COLO668 (cell line): ENCODE measurements at regions not wholly inside any gene's neighbourhood (a gene's known extent, or its start where the extent isn't known, plus 50 kb on each side); places are given as distances from the start of the nearest gene placed in this dataset.
"Not testable (repeated sequence)": the region's sequence is repeated elsewhere in the genome, so short reads cannot be mapped to it uniquely, and the experiment has no call there.

Experiments
- DNase-seq: peaks from one replicate; lab custom pipeline; 2025; ENCODE audit not compliant: unreplicated experiment; lab: John Stamatoyannopoulos, UW

DNA sequence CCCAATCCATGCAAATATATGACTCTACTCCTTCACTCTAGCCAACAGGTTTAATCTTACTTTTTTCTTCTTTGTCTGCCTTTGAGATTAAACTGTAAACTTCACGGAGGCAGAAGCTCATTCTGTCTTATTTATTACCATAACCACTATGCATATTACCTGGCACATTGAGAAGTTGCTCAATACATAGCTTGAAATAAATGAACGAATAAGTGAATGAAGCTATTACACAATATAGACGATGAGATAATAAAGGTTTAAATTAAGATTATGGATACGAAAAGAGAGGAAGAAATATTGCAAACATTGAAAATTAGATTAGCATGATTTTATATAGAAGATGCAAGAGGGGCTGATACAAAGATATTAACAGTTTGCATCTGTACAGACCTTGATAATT is 385.1 kb downstream of the LTN1 start:
- no peak for DNase-seq

DNA sequence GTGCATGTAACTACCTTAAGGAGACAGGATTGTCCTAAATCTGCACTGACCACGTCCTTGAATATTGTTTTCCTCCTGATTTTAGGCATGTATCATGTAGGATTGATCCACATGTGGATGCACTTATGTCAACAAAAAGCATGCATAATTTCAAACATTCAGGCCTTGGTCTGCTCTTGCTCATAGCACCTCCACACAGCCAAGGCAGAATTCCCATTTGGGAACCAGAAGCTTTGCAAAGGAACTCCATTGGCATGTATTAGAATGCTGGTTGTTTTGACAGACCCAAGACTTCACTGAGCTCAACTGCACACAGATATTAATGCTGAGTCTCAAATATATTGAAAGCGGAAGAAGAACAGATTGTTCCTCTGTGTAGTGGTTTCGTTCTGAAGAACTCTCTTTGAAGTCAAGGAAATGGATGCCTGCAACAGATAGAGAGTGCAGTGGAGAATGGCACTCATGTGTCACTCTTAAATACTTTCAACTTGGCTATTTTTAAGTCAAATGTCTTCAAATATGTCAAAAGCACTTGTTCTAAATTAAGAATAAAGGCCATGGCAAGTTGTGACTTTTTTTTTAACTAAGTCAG is 387.6 kb downstream of the LTN1 start:
- DNase-seq: no peak

DNA sequence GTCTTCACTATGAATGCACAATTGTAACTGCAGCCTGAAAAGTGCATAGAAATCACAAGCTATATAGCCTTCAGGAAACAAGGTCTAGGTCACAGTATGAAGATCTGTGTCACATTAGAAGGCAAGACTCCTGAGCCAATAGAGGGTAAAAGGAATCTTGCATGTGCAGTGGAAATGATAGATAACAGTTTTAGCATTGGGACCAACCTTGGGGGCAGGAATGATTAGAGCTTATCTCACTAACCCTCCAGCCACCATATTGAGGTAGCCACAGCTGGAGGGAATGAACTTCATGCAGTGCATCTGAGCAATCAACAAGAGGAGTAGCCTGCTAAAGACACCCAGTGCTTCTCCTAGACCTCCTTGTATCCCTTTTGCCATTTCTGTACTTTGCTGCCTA is 390.1 kb downstream of the LTN1 start:
- DNase-seq: no peak

GRCh38 chr21:28598214-28598613 is 394.5 kb downstream of the LTN1 start:
- no peak for DNase-seq

DNA sequence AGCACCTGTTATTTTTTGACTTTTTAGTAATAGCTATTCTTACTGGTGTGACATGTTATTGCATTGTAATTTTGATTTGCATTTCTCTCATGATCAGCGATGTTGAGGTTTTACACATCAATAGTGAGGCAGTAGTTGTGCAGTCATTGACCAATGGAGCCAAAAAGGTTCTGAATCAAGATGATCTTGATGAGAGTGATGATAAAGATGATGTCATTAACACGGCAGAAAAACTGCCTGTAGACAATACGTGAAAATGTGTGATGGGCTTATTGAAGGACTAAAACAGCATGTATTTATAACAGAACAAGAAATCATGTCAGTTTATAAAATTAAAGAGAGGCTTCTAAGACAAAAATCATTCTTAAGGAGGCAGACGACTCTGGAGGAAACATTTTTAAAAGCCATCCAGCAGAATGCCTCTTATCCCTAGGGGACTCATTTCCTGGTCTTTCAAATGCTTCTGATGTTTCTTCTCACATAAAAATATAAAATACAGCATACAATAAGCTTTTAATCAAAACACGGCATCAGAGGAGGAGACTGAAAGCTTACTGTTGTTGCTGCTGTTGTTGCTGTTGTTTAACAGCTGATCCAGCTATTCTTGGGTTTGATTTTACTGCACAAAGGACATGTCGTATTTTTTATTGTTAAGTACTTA is 400.3 kb downstream of the LTN1 start:
- DNase-seq: no peak

- no peak for DNase-seq
Measured at GRCh38 chr21:28590676-28591075, 402.0 kb downstream of the LTN1 start.

GRCh38 chr21:28590026-28590425 is 402.7 kb downstream of the LTN1 start:
- no peak for DNase-seq

DNA sequence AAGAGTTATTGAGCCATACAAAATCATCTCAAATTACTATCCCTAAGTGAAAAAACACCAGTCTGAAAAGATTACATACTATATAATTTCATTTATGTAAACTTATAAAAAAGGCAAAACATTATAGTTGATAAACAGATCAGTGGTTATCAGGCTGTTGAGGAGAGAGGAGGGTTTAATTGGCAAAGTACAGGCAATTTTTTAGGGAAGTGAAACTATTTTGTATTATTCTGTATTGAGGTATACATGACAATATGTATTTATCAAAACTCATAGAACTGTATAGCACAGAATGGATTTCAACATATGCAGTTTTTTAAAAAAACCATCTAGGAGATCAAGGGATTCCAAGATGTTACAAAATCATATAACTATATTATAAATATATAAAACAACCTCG is 403.7 kb downstream of the LTN1 start:
- no peak for DNase-seq

GRCh38 chr21:28587748-28588147 is 404.9 kb downstream of the LTN1 start:
- DNase-seq: no peak

GRCh38 chr21:28581976-28582375 is 410.7 kb downstream of the LTN1 start:
- DNase-seq: no peak

DNA sequence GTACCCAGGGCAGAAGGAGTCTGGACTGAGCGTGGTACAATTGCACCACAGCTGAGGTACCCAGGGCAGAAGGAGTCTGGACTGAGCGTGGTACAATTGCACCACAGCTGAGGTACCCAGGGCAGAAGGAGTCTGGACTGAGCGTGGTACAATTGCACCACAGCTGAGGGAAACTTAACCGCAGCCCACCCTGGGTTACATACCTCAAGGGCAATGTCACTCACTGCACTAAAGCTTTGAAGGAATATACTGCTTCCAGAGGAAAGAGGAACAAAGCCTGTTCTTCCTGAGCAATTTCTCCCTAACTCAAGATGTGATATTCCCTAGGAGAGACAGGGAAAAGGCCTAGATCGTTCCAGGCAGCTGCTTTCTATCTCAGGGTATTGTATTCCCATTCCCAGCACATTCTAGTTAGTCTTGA is 411.4 kb downstream of the LTN1 start:
- DNase-seq: not testable (repeated sequence)

DNA sequence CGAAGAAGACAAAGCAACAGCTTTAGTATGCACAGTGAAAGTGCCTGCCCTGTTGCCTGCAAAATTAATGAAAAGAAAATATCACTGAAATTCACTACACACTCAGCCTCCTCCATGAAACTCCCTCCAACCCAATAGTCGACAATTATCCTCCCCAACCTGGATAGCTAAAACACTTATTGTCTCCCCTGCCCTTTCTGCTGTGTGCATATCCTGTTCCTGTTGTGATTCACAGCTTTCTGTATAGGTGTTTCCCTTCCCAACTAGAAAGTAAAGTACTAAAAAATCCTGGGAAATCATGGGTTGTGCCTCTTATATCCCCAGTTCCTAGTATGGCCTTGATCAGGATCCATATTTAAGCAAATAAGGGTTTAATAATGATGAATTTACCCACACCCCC is 412.1 kb downstream of the LTN1 start:
- DNase-seq: no peak

DNA sequence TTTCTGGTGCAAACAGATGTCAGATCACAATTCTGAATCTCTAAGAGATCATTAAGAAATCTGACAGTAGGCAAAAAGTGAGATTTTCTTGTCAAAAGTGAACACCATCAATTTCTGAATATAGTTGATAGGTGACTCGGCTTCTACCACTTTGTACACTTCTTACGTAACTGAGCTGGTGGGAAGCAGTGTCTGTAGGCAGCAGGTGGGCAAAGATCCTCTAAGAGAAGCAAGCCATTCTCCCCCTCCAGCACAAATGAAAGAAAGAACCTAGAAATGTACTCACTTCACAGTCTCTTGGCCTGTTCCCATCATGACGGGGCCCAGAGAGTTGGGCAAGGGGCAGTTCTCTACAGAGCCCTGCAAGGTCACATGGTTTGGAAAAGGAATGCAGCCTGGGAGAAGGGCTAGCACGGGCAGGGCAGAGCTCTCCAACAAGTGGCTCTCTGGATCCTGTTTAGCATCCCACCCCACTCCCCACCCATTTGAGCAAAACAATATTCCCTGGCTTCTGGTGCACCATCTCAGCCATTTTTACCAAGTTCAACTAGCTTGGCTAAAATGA is 412.6 kb downstream of the LTN1 start:
- no peak for DNase-seq

- DNase-seq: no peak
Measured at GRCh38 chr21:28568692-28569091, 424.0 kb downstream of the LTN1 start.

DNA sequence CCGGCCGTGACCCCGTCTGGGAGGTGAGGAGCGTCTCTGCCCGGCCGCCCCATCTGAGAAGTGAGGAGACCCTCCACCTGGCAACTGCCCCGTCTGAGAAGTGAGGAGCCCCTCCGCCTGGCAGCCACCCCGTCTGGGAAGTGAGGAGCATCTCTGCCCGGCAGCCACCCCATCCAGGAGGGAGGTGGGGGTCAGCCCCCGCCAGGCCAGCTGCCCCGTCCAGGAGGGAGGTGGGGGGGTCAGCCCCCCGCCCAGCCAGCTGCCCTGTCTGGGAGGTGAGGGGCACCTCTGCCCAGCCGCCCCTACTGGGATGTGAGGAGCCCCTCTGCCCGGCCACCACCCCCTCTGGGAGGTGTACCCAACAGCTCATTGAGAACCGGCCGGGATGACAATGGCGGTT is 428.7 kb downstream of the LTN1 start:
- DNase-seq: not testable (repeated sequence)

- DNase-seq: no peak
Measured at GRCh38 chr21:28561772-28562171, 430.9 kb downstream of the LTN1 start.

- DNase-seq: no peak
Measured at GRCh38 chr21:28554660-28555475, 437.8 kb downstream of the LTN1 start.

DNA sequence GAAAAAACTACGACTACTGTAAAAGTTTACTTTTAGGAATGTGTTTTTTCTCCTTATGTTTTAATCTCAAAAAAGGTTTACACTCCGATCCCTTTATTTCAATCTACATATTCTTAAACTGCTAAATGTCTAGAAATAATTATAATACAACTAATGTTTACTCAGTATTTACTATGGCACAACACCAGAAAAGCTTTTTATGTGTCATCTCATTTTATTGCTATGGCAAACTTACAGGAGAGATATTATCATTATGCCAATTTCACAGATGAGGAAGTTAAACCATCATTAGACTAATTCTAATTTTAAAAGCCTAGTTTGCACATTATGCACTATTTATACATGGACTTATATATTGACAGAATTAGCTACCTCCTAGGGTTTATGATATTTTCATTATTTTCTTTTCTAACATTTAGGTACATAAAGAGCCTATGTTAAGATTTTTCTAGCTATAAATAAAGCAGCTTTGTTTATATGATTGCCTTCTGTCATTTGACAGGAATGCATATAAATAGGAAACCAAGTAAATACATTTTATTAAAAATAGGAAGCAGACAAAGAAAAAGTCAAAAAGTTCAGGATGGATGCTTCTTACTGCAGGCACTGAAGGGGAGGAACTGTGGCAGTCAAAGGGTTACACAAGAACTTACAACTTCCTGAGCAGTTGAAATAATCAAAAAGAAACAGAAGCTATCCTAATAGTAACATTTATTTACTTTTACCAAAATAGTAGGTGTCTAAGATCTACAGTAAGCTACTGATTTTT is 442.4 kb downstream of the LTN1 start:
- no peak for DNase-seq

GRCh38 chr21:28548291-28548690 is 444.4 kb downstream of the LTN1 start:
- no peak for DNase-seq

- no peak for DNase-seq
Measured at GRCh38 chr21:28547766-28548165, 444.9 kb downstream of the LTN1 start.

GRCh38 chr21:28543975-28544374 is 448.7 kb downstream of the LTN1 start:
- DNase-seq: no peak
